ENCODE measurements at regions not wholly inside any gene's neighbourhood (a gene's known extent, or its start where the extent isn't known, plus 50 kb on each side); places are given as distances from the start of the nearest gene placed in this dataset.

- no peak for TF ChIP-seq POLR2A (IDR thresholded peaks at IDR 0.05)
- TF ChIP-seq CTCF (IDR thresholded peaks at IDR 0.05) = no peak
Measured at GRCh38 chr5:164357395-164358033, 852.1 kb downstream of the MAT2B start.
